ENCODE measurements at regions not wholly inside any gene's neighbourhood (a gene's known extent, or its start where the extent isn't known, plus 50 kb on each side); places are given as distances from the start of the nearest gene placed in this dataset.

GRCh38 chr2:58515827-58516573 lies 274.9 kb upstream of the FANCL start:
- in situ Hi-C loops (cut with HindIII; ENCODE audit: low pct_unique_long_range_greater_than_20kb, low sequenced_read_pairs) = no loop called here

GRCh38 chr2:58514252-58514651 lies 273.1 kb upstream of the FANCL start:
- in situ Hi-C loops (cut with HindIII; ENCODE audit: low pct_unique_long_range_greater_than_20kb, low sequenced_read_pairs) = no loop called here
- no peak for DNase-seq (ENCODE audit: low read depth, low spot score)

More at GRCh38 chr2:58515827-58516573, 274.9 kb upstream of the FANCL start:
- DNase-seq (ENCODE audit: low read depth, low spot score) = no peak

- no peak for DNase-seq (ENCODE audit: low read depth, low spot score)
- in situ Hi-C loops (cut with HindIII; ENCODE audit: low pct_unique_long_range_greater_than_20kb, low sequenced_read_pairs) = no loop called here
Measured at GRCh38 chr2:58512878-58513277, 271.8 kb upstream of the FANCL start.

GRCh38 chr2:58508006-58508405 lies 266.9 kb upstream of the FANCL start:
- DNase-seq (ENCODE audit: low read depth, low spot score) = no peak

GRCh38 chr2:58503918-58504317 lies 262.8 kb upstream of the FANCL start:
- in situ Hi-C loops (cut with HindIII; ENCODE audit: low pct_unique_long_range_greater_than_20kb, low sequenced_read_pairs) = no loop called here
- DNase-seq (ENCODE audit: low read depth, low spot score) = no peak

More at GRCh38 chr2:58508006-58508405, 266.9 kb upstream of the FANCL start:
- in situ Hi-C loops (cut with HindIII; ENCODE audit: low pct_unique_long_range_greater_than_20kb, low sequenced_read_pairs) = no loop called here

GRCh38 chr2:58502931-58503330 lies 261.8 kb upstream of the FANCL start:
- in situ Hi-C loops (cut with HindIII; ENCODE audit: low pct_unique_long_range_greater_than_20kb, low sequenced_read_pairs) = no loop called here

GRCh38 chr2:58501371-58502160 lies 260.4 kb upstream of the FANCL start:
- in situ Hi-C loops (cut with HindIII; ENCODE audit: low pct_unique_long_range_greater_than_20kb, low sequenced_read_pairs) = no loop called here
- peak; percentile 41 for DNase-seq (ENCODE audit: low read depth, low spot score)

More at GRCh38 chr2:58502931-58503330, 261.8 kb upstream of the FANCL start:
- no peak for DNase-seq (ENCODE audit: low read depth, low spot score)

- no peak for DNase-seq (ENCODE audit: low read depth, low spot score)
- in situ Hi-C loops (cut with HindIII; ENCODE audit: low pct_unique_long_range_greater_than_20kb, low sequenced_read_pairs) = no loop called here
Measured at GRCh38 chr2:58497168-58497567, 256.0 kb upstream of the FANCL start.

GRCh38 chr2:58495806-58496205 lies 254.7 kb upstream of the FANCL start:
- DNase-seq (ENCODE audit: low read depth, low spot score) = no peak
- in situ Hi-C loops (cut with HindIII; ENCODE audit: low pct_unique_long_range_greater_than_20kb, low sequenced_read_pairs) = no loop called here

GRCh38 chr2:58494071-58494501 lies 253.0 kb upstream of the FANCL start:
- in situ Hi-C loops (cut with HindIII; ENCODE audit: low pct_unique_long_range_greater_than_20kb, low sequenced_read_pairs) = no loop called here
- DNase-seq (ENCODE audit: low read depth, low spot score) = no peak

GRCh38 chr2:58484629-58485028 lies 243.5 kb upstream of the FANCL start:
- in situ Hi-C loops (cut with HindIII; ENCODE audit: low pct_unique_long_range_greater_than_20kb, low sequenced_read_pairs) = no loop called here
- no peak for DNase-seq (ENCODE audit: low read depth, low spot score)

- DNase-seq (ENCODE audit: low read depth, low spot score) = no peak
Measured at GRCh38 chr2:58484221-58484620, 243.1 kb upstream of the FANCL start.

GRCh38 chr2:58483307-58483706 lies 242.2 kb upstream of the FANCL start:
- no peak for DNase-seq (ENCODE audit: low read depth, low spot score)
- in situ Hi-C loops (cut with HindIII; ENCODE audit: low pct_unique_long_range_greater_than_20kb, low sequenced_read_pairs) = no loop called here

More at GRCh38 chr2:58484221-58484620, 243.1 kb upstream of the FANCL start:
- in situ Hi-C loops (cut with HindIII; ENCODE audit: low pct_unique_long_range_greater_than_20kb, low sequenced_read_pairs) = no loop called here

- DNase-seq (ENCODE audit: low read depth, low spot score) = no peak
- in situ Hi-C loops (cut with HindIII; ENCODE audit: low pct_unique_long_range_greater_than_20kb, low sequenced_read_pairs) = no loop called here
Measured at GRCh38 chr2:58481670-58482069, 240.5 kb upstream of the FANCL start.

GRCh38 chr2:58480141-58480540 lies 239.0 kb upstream of the FANCL start:
- no peak for DNase-seq (ENCODE audit: low read depth, low spot score)
- in situ Hi-C loops (cut with HindIII; ENCODE audit: low pct_unique_long_range_greater_than_20kb, low sequenced_read_pairs) = no loop called here

- DNase-seq (ENCODE audit: low read depth, low spot score) = no peak
- in situ Hi-C loops (cut with HindIII; ENCODE audit: low pct_unique_long_range_greater_than_20kb, low sequenced_read_pairs) = no loop called here
Measured at GRCh38 chr2:58479535-58480140, 238.5 kb upstream of the FANCL start.

GRCh38 chr2:58476556-58476955 lies 235.4 kb upstream of the FANCL start:
- no peak for DNase-seq (ENCODE audit: low read depth, low spot score)
- in situ Hi-C loops (cut with HindIII; ENCODE audit: low pct_unique_long_range_greater_than_20kb, low sequenced_read_pairs) = no loop called here

GRCh38 chr2:58475756-58476155 lies 234.6 kb upstream of the FANCL start:
- peak; percentile 53 for DNase-seq (ENCODE audit: low read depth, low spot score)
- in situ Hi-C loops (cut with HindIII; ENCODE audit: low pct_unique_long_range_greater_than_20kb, low sequenced_read_pairs) = no loop called here
